GM19023 (cell line): ENCODE measurements at regions not wholly inside any gene's neighbourhood (a gene's known extent, or its start where the extent isn't known, plus 50 kb on each side); places are given as distances from the start of the nearest gene placed in this dataset.
"Not testable (repeated sequence)": the region's sequence is repeated elsewhere in the genome, so short reads cannot be mapped to it uniquely, and the experiment has no call there.

Source experiments
- ATAC-seq: cut with Tn5 transposase; IDR thresholded peaks from one replicate; pipeline ENCODE4 v1.9.1; 2021; ENCODE audit warnings: mild to moderate bottlenecking, moderate library complexity; ENCODE audit not compliant: unreplicated experiment

DNA sequence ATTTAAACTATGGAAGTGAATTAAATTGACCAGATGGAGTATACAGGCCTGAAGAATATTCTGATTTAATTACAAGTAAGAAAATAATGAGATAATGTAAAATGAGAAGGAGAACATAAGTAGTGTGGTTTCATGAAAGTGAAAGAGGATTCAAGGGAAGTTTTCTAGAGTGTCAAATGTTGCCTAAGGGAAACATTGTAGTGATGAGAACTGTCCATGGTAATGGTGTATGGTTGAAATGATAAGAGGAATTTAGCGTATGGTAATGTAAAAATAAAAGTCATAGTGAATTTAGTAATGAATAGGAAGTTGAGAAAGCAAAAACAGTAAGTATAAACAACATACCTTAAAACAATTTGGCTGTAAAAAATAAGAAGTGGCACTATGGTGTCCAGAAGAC lies 1954.6 kb upstream of the FLRT2 start:
- ATAC-seq = no peak

DNA sequence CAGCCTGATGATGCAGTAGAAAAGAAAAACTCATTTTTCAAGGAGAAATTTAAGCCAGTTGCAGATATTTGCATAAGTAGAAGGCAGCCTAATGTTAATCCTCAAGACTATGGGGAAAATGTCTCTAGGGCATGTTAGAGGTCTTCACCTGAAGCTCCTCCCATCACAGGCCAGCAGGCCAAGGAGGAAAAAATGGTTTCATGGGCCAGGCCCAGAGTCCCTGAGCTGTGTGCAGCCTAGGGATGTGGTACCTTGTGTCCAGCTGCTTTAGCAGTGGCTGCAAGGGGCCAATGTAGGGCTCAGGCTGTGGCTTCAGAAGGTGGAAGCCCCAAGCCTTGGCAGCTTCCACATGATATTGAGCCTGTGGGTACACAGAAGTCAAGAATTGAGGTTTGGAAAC lies 1946.7 kb upstream of the FLRT2 start:
- ATAC-seq = no peak

DNA sequence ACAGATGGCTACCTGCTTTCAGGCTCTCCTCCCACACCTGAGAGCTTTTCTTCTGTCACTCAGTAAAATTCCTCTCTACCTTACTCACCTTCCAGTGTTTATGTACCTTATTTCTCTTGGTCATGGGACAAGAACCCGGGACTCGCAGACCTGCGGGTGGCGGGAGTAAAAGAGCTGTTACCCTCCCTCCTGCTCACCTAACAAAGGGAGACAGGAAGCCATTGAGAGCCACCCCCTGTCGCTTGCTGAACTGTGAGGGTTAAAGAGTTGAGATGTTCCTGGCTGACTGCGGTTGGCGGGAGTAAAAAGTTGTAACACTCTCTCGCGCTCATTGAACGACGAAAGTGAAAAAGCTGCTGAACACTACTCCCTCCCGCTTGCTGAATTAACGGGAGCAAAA lies 1935.1 kb upstream of the FLRT2 start:
- ATAC-seq = no peak

DNA sequence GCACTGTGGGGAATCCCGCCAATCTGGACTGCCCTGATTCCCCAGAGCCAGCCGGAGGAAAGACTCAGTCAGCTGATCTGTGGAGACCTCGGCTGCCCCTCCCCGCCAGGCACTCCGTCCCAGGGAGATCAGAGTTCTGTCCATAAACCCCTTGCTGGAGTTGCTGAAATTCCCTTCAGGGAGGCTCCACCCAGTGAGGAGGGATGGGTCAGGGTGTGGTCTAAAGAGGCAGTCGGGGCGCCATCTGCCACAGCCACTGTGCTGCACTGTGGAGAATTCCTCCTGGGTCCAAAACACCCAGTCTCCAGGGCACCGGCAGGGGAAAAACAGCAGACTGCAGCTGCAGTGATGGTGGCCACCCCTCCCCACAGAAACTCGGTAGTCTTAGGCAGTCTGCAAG lies 1922.3 kb upstream of the FLRT2 start:
- ATAC-seq = no peak

DNA sequence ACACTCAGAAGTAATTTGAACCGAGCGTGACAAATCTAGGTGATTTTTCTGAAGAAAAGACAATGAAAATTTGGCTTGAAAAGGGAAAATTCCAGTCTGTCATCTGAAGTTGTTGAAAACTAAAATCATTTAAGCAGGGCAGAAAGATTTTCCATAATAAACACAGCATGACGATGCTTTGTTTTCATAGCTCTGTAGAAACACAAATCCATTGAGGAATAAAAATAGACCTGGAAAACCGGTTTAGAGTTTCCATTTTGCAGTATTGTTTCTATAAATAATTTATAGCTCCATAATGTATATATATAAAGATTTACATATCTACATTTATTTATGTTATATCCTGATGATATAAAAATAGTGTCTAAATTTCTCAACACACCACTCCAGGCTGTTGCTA lies 1918.5 kb upstream of the FLRT2 start:
- no peak for ATAC-seq

DNA sequence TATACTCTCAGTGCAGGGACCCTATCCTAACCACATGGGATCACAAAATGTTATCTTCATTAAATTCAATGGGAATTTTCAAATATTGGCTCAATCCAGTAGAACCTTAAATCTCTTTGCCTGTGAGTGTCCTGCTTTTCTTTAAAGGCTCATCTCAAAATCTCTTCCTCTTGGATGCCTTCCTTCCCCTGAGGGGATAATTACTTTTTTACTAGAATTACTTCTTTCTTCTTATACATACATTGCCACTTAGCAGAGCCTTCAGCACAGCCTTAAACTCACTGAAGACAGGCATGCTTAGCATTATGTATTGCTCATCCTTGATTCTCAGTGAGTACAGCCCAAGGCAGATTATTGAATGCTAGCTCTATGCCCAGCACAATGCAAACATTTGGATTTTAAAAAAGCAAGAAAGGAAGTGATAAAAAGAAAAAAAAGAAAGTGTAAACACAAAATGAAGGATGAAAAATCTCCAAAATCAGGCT lies 1918.0 kb upstream of the FLRT2 start:
- no peak for ATAC-seq

DNA sequence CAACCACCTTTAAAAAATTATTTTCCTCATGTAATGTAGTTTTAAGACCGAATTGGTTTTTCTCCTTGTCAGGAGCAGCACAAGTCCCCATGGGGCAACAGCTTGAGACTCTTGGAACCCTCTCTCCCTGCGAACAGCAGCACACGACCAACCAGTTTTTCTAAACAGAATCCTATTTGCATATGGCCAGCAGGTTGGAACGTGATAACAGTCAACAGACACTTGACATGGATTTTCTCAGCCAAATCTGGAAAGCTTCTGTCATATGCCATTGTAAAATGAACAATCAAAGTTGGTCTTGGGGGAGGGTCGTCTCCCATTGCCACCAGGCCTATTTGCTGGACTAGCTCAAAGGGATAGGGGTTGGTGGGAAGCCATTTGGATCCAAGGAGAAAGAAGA lies 1915.0 kb upstream of the FLRT2 start:
- no peak for ATAC-seq

DNA sequence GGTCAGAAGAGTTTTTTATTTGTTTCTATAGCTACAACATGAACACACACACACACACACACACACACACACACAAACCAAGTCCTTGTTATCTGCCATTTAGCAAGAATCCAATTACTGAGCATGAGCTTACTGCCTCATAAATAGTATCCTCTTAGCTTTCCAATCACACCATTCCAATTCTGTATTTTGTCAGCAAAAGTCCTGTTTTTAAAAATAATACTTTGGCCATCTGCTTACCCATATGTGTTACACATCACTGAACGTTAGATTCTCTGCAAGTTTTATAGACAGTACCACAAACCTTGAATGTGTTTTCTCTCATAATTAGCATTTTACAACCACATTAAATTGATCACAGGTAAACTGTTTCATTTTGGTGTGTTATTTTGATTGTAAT lies 1905.4 kb upstream of the FLRT2 start:
- no peak for ATAC-seq

DNA sequence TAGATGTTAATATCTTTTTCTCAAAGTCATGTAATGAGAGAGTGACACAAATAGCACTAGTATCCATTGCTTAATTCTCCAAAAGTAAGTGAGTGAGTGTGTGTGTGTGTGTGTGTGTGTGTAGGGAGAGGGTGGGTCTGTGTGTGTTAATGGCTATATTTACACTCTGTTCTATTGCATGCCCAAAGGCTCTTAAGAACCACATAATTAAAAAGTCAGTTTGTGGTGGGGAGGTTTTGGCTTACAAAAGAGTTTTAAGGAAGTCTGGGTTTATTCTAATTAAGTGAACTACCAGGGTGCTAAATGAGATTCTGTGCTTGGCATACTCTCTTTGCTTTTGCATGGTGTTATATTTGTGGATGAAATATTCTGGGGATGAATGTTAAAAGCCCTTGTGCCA lies 1897.6 kb upstream of the FLRT2 start:
- no peak for ATAC-seq

DNA sequence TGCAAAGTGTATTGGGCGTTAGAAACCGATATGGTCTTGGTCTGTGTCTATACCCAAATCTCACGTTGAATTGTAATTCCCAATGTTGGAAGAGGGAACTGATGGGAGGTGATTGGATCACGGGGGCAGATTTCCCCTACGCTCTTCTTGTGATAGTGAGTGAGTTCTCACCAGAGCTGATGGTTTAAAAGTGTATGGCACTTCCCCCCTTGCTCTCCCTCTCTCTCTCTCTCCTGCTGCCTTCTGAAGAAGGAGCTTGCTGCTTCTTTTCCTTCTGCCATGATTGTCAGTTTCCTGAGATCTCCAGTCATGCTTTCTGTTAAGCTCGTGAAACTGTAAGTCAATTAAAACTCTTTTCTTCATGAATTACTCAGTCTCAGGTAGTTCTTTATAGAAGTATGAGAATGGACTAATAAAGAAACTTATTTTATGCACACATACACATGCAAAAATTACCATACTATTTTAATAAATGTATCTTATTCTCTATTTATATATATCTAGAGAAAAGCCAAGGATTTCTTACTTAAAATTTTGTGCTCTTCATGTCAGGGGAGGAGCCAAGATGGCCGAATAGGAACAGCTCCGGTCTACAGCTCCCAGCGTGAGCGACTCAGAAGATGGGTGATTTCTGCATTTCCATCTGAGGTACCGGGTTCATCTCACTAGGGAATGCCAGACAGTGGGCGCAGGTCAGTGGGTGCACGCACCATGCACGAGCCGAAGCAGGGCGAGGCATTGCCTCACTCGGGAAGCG lies 1891.0 kb upstream of the FLRT2 start:
- ATAC-seq = no peak

DNA sequence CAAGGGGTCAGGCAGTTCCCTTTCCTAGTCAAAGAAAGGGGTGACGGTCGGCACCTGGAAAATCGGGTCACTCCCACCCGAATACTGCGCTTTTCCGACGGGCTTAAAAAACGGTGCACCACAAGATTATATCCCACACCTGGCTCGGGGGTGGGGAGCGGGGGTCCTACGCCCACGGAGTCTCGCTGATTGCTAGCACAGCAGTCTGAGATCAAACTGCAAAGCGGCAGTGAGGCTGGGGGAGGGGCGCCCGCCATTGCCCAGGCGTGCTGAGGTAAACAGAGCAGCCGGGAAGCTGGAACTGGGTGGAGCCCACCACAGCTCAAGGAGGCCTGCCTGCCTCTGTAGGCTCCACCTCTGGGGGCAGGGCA lies 1890.5 kb upstream of the FLRT2 start:
- ATAC-seq = not testable (repeated sequence)

DNA sequence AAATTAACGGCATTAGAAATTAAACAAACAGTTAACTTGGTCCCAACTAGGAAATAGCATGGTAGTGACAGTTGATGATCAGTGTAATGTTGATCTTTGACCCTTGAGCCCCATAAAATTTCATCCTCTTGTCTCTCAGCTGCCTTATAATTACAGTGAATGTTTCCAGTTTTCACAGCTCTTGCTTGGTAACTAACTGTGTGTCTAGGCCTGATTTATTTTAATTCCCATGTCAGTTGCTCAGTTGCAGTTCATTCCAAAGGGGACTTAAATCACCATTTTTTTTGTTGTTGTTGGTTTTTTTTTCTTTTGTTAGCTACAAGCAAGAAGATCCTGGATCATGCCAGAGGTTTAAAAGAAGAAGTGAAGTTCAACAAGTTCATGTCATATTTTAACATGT lies 1883.7 kb upstream of the FLRT2 start:
- no peak for ATAC-seq

DNA sequence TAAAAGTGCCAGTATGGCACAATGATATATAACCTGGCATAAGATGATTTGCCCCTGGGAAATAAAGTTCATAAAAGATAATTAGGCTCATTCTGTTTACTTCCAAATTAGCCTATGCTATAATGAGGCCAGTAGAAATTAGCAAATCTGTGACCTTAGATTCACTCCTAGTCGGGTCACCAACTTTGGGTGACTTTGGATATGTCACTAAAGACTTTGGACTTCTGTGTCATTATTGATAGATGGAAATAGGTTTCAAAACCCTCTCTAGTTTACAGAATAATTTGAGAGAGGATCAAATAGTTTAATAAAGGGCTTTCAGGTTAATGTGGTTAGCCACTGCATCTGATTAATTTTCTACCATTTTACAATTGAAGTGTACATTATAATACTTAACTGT lies 1869.3 kb upstream of the FLRT2 start:
- ATAC-seq = no peak

DNA sequence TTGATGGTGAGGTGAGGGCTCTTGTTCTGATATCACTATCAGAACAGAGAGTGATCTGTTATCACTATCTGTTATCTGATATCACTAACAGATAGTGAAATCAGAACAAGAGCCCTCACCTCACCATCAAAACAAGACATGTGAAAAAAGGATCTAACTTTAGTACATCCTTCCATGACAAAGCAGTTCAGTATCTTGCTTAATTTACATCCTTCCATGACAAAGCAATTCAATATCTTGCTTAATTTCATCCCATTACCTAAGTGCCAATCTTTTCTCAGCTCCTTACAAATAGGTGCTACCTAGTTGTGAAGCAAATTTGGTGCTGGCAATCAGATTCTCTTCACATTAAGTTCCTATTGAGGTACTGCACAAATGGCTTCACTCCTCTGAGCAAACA lies 1865.6 kb upstream of the FLRT2 start:
- no peak for ATAC-seq

DNA sequence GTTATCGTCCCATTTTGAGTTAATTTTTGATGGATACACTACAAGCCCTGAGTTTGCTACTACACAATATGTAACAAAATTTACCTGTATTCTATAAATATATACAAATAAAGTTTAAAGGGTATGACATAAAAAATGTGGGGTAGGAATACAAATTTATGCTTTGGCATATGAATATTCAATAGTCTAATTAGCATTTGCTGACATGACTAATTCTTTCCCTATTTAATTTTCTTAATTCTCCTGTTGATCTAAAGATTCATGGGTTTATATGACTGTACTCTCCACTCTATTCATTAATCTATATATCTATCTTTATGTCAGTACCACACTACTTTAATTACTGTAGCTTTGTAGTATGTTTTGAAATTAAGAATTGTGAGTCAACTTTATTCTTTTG lies 1840.7 kb upstream of the FLRT2 start:
- no peak for ATAC-seq

DNA sequence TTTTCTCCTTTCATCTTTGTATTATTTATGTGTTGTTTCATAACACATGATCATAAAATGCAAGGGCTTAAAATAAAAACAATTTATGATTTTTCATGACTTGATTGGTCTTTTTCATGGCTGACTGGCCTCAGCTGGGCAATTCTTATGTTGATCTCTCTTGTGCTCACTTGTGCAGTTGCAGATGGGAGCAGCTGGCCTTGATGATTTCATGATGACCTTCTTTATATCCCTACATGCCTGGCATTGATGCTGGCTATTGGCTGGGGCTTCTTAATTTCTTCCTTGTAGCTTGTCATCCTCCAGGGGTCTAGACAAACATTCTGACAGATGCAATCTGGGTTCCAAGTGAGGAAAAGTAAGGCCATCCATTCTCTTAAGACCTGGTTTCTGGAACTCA lies 1832.8 kb upstream of the FLRT2 start:
- no peak for ATAC-seq

DNA sequence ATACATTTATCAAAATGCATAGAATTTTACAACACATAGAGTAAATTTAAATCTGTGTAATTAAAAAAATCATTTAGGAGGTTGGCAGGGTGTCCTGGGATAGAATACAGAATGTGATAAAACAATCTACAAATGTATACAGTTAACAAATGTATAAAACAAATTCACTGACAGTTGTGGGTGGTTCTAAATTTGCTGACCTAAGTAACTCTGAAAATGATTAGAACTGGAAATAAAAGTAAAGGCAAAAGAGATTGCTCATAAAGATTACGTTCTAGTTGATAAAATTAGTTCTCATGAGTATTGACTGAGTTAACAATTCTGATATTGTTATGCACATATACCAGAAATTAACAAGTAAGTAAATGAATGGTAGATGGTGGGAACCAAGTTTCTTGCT lies 1827.3 kb upstream of the FLRT2 start:
- no peak for ATAC-seq

DNA sequence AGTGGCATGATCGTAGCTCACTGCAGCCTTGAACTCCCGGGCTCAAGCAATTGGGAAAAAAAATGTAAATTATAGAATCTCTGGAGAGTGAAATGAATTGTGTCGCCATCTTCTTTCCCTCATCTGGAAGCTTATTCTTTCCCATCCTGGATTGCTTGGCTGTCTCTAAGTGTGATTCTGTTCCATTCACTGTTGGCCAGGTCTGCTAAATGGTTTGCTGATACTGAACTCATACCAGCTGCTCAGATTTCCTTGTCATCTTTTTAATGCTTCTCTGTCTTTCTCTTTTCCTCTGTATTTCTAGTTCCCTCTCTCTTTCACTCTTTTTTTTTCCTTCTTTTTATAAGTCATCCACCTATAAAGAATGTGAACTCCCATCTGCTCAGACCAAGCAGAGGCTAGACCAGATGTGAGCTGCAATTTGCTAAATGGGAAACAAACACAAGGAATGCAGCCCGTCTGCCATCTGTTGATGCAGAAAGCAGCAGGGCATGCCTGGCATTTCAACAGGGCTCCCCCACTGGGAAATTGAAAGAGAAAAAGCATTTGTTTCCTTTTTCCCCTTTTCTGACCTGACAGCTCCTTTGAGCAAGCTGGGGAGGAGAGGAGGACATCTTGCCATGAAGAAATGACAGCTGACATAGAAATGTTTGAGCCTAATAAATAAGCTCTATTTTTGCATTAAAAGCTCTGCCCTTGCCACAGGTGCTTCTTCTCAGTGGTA lies 1823.6 kb upstream of the FLRT2 start:
- no peak for ATAC-seq

DNA sequence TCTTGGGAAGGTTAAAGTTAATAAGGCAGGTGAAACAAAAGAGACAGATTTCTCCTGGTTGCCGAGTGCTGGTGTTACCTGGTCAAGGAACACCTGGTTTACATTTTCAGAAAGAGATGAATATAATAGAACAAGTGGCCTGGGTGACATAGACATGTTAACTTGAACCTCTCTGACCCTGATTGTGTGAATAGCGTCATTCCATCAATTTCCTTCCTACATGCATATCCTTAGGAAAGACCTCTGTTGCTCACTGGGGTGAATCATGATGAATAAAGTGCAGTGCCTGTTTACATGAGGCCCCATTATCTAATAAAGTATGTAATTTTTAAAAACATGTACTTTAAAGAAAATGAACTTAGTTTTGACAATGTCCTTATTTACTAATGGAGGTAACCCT lies 1822.9 kb upstream of the FLRT2 start:
- ATAC-seq = no peak

DNA sequence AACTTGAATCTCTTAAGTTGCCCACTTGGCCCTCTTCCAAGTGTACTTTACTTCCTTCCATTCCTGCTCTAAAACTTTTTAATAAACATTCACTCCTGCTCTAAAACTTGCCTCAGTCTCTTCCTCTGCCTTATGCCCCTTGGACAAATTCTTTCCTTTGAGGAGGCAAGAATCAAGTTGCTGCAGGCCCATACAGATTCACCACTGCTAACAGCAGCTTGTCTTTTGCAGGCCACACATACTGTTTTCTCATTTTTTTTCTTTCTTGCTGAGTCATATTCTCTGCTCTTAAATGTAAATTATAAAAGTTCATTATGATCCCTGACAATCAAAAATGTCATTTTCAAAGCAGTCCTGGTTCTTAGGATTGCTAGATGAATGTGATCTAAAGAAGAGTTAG lies 1820.8 kb upstream of the FLRT2 start:
- ATAC-seq = no peak

DNA sequence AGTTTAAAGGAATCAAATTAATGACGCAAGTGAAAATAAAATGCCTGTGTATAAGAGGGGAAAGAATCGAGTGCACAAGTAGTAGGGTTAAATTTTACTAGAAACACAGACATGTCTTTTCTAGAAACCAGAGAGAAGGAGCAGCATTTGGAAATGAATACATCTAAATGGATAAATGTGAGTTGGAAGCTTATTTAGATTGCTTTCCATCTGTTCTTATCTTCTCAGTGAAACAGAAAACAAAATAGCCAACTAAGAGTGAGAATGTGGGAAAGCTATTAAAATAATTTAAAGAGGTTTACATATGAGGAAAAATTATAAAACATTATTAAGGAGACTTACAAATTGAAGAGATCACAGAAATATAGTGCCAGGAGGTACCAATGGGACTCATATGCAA lies 1818.9 kb upstream of the FLRT2 start:
- ATAC-seq = no peak

DNA sequence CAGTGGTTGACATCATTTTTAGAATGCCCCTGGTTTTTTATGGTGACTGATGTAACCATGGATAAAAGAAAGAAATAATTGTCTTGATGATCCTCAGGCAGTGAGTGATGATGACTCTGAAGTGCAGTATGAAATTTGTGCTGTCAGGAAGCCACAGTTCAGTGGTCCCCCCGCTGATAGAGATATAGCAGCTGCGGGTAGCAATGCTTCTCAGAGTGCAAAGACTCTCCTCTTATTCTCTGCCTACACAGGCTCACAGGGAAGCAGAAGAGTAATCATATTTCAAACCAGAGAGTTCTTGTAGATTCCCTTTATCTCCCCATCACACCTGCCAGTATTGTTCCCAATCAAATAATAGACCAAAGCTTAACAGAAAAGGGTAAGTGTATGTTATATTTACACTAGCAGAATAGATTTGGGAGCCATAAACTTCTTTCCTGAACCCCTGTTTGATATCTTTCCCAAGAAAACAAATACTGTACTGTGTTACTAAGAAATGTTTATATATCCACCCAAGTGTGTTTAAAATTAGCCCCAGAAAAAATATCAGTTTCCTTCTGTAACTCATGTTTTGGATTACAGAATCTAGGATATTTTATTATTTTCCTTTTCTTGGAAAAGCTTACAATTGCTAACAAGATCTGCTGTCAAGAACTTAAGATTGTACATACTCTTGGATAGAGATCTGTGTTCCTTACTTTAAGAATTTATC lies 1817.4 kb upstream of the FLRT2 start:
- no peak for ATAC-seq
